ENCODE measurements at regions not wholly inside any gene's neighbourhood (a gene's known extent, or its start where the extent isn't known, plus 50 kb on each side); places are given as distances from the start of the nearest gene placed in this dataset.
"Not testable (repeated sequence)": the region's sequence is repeated elsewhere in the genome, so short reads cannot be mapped to it uniquely, and the experiment has no call there.

DNA sequence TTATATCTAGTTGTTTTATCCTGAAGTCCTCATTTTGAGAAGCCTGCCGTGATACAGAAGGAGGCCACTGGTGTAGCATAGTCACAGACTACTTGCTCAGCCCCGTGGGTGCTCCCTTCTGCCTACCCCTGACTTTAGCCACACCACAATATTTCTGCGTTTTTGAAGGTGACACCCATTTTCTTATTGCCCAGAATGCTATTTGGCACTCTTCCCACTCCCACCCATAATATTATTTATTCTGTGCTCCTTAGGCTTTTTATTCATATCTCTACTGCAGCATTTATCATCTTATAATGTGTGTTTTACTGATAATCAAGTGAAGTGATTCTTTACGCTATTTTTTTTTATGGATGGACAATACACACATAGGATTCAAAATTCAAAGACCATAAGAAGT lies 107.3 kb downstream of the OR2B2 start (continued):
- TF ChIP-seq, protein P1, sequence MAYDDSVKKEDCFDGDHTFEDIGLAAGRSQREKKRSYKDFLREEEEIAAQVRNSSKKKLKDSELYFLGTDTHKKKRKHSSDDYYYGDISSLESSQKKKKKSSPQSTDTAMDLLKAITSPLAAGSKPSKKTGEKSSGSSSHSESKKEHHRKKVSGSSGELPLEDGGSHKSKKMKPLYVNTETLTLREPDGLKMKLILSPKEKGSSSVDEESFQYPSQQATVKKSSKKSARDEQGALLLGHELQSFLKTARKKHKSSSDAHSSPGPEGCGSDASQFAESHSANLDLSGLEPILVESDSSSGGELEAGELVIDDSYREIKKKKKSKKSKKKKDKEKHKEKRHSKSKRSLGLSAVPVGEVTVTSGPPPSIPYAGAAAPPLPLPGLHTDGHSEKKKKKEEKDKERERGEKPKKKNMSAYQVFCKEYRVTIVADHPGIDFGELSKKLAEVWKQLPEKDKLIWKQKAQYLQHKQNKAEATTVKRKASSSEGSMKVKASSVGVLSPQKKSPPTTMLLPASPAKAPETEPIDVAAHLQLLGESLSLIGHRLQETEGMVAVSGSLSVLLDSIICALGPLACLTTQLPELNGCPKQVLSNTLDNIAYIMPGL (CRISPR knock-in tag; IDR thresholded peaks at IDR 0.05; ENCODE audit: borderline replicate concordance): no peak
- TF ChIP-seq HOXA7 (CRISPR knock-in tag; IDR thresholded peaks at IDR 0.05) (no peak), POLR2AphosphoS2 (conservative IDR thresholded peaks at IDR 0.05; ENCODE audit: low read length) (no peak), FOSL2 (IDR thresholded peaks at IDR 0.05) (no peak), FOSL2 (CRISPR knock-in tag; IDR thresholded peaks at IDR 0.05) (no peak), ZFP36 (IDR thresholded peaks at IDR 0.05; ENCODE audit: borderline replicate concordance, partially characterized antibody) (no peak), ESRRA (IDR thresholded peaks at IDR 0.05; ENCODE audit: borderline replicate concordance, low read length) (no peak), CEBPB (IDR thresholded peaks at IDR 0.05) (no peak), RAD21 (conservative IDR thresholded peaks at IDR 0.05 in 1 of 2, IDR thresholded peaks at IDR 0.05 in 1 of 2) (no peak)

DNA sequence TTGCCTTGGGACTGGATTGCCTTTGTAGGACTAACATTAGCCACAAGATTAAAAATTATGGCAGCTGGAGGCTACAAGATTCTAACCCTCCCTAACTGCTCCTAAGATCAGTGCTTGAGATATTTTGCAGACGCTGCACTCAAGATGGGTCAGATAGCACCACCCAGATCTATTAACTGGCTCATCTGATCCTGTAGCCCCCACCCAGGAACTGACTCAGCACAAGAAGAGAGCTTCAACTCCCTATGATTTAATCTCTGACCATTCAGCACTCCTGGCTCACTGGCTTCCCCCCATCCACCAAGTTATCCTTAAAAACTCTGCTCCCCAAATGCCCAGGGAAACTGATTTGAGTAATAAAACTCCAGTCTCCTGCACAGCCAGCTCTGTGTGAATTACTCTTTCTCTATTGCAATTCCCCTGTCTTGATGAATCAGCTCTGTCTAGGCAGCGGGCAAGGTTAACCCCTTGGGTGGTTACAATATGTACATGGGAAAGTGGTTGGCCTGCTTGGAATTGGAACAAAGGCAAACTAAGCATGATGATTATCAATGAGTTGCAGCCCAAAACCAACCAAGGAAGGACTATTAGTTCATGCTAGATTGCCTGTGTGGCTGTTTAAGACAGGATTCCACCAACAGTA lies 111.3 kb downstream of the OR2B2 start:
- FAIRE-seq: no peak
- Histone ChIP-seq H3K4me1 (peaks cover 6% of the 10 kb centered on the region; the same call in 2 of the 3 replicates), H3K27ac (no peak overlapping the region), H3K9me3 (no peaks in the 10 kb centered on the region), H3K4me3 (no peak overlapping the region), H3K4me2 (no peak overlapping the region)
- ChIA-PET POLR2A (no interaction called here), CTCF (no interaction called here)
- no peak for DNase-seq (ENCODE audit: low read depth in 1 of 2, low spot score in 1 of 2)
- ATAC-seq: no peak
- TF ChIP-seq ATOH8 (CRISPR knock-in tag; IDR thresholded peaks at IDR 0.05; ENCODE audit: low read depth): no peak
- 63% methylated on average over 2 of the region's 2 CpGs for WGBS (ENCODE audit: missing lambda C conversion rate)

- H3K27ac ChIP-seq: no peak overlapping the region
- DNase-seq (ENCODE audit: low read depth in 1 of 2, low spot score in 1 of 2) (no peak), FAIRE-seq (no peak), ATAC-seq (no peak)
- WGBS (ENCODE audit: missing lambda C conversion rate): 84% methylated on average over 1 of the region's 1 CpG
- POLR2A ChIA-PET: interaction anchor here (2.8 kb wide), 1 partner anchor 10 kb away, joined by 8 read pairs; a partner anchor contains a TSS
- peaks cover 10% of the 10 kb centered on the region for H3K4me1 ChIP-seq
- CTCF ChIA-PET: interaction anchor here (1.1 to 4.7 kb wide), 4 partner anchors 26 to 621 kb away, joined by 3 to 45 read pairs (median 8); no protein-coding TSS in a partner anchor
- TF ChIP-seq CBX8 (IDR thresholded peaks at IDR 0.05) (no peak), GATA3 (IDR thresholded peaks at IDR 0.05; ENCODE audit: borderline replicate concordance) (no peak), TFCP2L1 (CRISPR knock-in tag; IDR thresholded peaks at IDR 0.05) (no peak), SREBF2 (IDR thresholded peaks at IDR 0.05) (no peak), ESRRA (IDR thresholded peaks at IDR 0.05; ENCODE audit: borderline replicate concordance, low read length) (no peak), NPAS2 (CRISPR knock-in tag; IDR thresholded peaks at IDR 0.05; ENCODE audit: borderline replicate concordance) (no peak), MYC (IDR thresholded peaks at IDR 0.05; ENCODE audit: borderline replicate concordance, low read length) (no peak), CHD2 (IDR thresholded peaks at IDR 0.05; ENCODE audit: low read length, partially characterized antibody) (no peak), EHF (CRISPR knock-in tag; IDR thresholded peaks at IDR 0.05) (no peak), ZC3H11A (IDR thresholded peaks at IDR 0.05) (no peak), ZNF302 (CRISPR knock-in tag; IDR thresholded peaks at IDR 0.05) (no peak), PHF8 (IDR thresholded peaks at IDR 0.05; ENCODE audit: borderline replicate concordance, low read depth) (no peak), POLR2A (IDR thresholded peaks at IDR 0.05; ENCODE audit: low read length) (no peak), NFE2L2 (conservative IDR thresholded peaks at IDR 0.05; ENCODE audit: low read length) (no peak), HDAC2 (IDR thresholded peaks at IDR 0.05) (no peak), E2F6 (IDR thresholded peaks at IDR 0.05; ENCODE audit: borderline replicate concordance, low read depth) (no peak), HOXB13 (CRISPR knock-in tag; IDR thresholded peaks at IDR 0.05; ENCODE audit: low read depth) (no peak), CHD4 (IDR thresholded peaks at IDR 0.05; ENCODE audit: borderline replicate concordance) (no peak)
- no peak overlapping the region for H3K4me2 ChIP-seq
- no peak overlapping the region for H3K4me3 ChIP-seq
- no peaks in the 10 kb centered on the region for H3K9me3 ChIP-seq
Measured at GRCh38 chr6:27797960-27798359, 114.2 kb downstream of the OR2B2 start.

GRCh38 chr6:27796736-27797481 lies 115.3 kb downstream of the OR2B2 start:
- ChIA-PET CTCF (interaction anchor here (0.6 to 4.7 kb wide), 17 partner anchors 11 to 912 kb away, joined by 3 to 45 read pairs (median 5); a partner anchor contains a TSS), POLR2A (interaction anchor here (1.4 to 2.8 kb wide), 3 partner anchors 11 to 664 kb away, joined by 4 to 8 read pairs (median 5); a partner anchor contains a TSS)
- not testable (repeated sequence) for ATAC-seq; FAIRE-seq; H3K27ac ChIP-seq; H3K9me3 ChIP-seq; DNase-seq (ENCODE audit: low read depth in 1 of 2, low spot score in 1 of 2); H3K4me3 ChIP-seq; H3K4me2 ChIP-seq
- WGBS (ENCODE audit: missing lambda C conversion rate): 85% methylated on average over 8 of the region's 8 CpGs
- H3K4me1 ChIP-seq: peaks cover 10% of the 10 kb centered on the region
